GM12864 (cell line): ENCODE measurements at regions not wholly inside any gene's neighbourhood (a gene's known extent, or its start where the extent isn't known, plus 50 kb on each side); places are given as distances from the start of the nearest gene placed in this dataset.
"Not testable (repeated sequence)": the region's sequence is repeated elsewhere in the genome, so short reads cannot be mapped to it uniquely, and the experiment has no call there.

Experiments used
- DNase-seq: peaks from one replicate; pipeline ENCODE4 v3.0.0-alpha.2; 2011; ENCODE audit warnings: low read depth
- H3K4me3 ChIP-seq: 2 replicates; pipeline ENCODE4 v1.5.1; 2011; ENCODE audit warnings: mild to moderate bottlenecking, low read depth, low read length, control low read depth
- TF ChIP-seq, protein P1 (sequence below): IDR thresholded peaks from 2 replicates; pipeline ENCODE4 v1.5.1; 2011; ENCODE audit warnings: low read depth, mild to moderate bottlenecking, moderate library complexity, low read length, control low read depth, inconsistent platforms; ENCODE audit errors: missing control alignments

DNA sequence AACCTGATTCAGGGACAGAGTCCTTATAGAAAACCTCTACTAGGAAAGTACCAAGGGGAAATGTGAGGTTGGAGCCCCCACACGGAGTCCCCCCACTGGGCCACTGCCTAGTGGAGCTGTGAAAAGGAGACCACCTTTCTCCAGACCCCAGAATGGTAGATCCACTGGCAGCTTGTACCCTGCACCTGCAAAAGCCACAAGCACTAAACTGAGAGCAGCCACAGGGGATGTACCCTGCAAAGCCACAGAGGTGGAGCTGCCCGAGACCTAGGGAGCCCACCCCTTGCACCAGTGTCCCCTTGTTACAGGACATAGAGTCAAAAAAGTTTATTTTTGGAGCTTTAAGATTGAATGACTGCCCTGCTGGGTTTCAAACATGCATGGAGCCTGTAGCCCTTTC, 87.2 kb upstream of the KCNMA1 start:
- TF ChIP-seq, protein P1, sequence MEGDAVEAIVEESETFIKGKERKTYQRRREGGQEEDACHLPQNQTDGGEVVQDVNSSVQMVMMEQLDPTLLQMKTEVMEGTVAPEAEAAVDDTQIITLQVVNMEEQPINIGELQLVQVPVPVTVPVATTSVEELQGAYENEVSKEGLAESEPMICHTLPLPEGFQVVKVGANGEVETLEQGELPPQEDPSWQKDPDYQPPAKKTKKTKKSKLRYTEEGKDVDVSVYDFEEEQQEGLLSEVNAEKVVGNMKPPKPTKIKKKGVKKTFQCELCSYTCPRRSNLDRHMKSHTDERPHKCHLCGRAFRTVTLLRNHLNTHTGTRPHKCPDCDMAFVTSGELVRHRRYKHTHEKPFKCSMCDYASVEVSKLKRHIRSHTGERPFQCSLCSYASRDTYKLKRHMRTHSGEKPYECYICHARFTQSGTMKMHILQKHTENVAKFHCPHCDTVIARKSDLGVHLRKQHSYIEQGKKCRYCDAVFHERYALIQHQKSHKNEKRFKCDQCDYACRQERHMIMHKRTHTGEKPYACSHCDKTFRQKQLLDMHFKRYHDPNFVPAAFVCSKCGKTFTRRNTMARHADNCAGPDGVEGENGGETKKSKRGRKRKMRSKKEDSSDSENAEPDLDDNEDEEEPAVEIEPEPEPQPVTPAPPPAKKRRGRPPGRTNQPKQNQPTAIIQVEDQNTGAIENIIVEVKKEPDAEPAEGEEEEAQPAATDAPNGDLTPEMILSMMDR = no peak
- no peak for DNase-seq
- no peak overlapping the region for H3K4me3 ChIP-seq

DNA sequence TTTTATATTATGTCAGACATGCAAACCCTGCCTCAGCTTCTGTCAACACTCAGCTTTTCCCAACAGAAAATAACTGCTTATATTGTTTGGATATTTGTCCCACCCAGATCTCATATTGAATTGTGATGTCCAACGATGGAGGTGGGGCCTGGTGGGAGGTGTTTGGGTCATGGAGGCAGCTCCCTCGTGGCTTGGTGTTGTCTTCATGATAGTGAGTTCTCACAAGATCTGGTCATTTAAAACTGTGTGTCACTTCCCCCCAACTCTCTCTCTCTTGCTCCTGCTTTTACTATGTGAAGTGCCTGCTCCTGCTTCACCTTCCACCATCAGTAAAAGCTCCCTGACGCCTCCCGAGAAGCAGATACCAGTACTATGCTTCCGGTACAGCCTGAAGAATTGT, 85.8 kb upstream of the KCNMA1 start:
- no peak overlapping the region for H3K4me3 ChIP-seq
- DNase-seq = no peak
- TF ChIP-seq, protein P1 = no peak

DNA sequence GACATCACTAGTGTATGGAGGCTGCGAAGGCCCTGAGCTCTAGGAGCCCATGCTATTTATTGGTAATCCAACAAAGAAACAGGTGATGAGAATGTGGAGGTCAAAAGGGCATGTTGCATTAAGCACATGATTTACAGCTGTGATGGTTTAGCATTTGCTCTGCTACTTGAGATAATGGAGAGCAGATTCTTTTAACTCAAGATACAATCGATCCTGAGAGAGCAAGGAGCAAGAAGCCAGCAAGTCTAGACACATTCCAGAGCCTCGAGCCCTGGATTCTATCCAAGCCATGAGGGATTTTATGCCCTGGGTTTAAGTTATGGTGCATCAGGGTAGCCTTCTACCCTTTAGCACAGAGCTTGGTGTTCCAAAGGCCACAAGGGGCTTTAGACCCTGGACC, 85.3 kb upstream of the KCNMA1 start:
- not testable (repeated sequence) for H3K4me3 ChIP-seq, DNase-seq

DNA sequence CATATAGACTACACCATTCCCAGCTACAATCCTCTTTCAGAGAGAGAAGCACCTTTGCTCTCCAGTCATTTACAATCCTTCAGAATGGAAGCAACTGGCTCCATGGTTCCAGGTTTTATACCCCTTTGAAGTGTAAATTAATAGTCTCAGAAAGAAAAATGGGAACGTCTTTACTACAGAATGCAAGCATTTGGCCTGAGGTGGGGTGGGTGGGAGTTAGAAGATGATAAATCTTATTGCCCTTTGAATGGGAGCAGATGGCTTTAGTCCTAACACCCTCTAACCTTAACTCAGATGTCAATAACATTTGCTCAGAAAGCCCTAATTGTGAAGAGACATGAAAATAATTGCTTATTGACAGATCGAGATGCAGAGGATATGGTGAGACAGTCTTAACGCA, 84.2 kb upstream of the KCNMA1 start:
- H3K4me3 ChIP-seq = no peak overlapping the region
- no peak for DNase-seq
- TF ChIP-seq, protein P1 = no peak

DNA sequence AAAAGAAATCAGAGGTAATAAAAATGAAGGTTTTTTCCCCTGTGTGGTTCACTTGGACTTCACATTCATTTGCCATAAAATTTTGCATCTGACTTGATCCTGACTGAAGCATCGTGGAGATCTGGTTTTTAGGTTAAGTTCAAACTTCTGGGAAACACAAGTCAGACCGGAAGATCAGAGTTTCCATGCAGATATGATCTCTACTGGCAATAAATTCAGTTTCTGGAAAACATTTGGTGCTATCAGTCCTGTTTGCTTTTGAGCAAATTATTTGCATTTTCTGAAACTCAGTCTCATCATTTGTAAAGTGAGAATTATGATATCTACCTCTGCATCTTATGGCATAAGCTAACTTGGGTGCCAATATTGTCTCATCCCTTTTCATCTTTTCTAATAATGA, 81.3 kb upstream of the KCNMA1 start:
- TF ChIP-seq, protein P1 = no peak

DNA sequence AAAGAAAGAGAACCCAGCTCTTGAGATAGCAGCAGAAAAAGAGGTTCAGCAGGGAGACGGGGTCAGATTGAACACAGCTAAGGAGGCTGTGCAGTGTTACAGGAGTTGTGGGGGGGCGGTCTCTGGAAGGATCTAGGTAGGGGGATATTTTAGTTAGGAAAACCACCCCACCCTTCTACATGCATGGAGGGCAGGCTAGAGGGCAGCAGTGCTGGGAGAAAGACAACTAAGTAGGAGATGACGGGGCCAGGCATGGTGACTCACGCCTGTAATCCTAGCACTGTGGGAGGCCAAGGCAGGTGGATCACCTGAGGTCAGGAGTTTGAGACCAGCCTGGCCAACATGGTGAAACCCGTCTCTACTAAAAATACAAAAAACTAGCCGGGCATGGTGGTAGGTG, 80.7 kb upstream of the KCNMA1 start:
- H3K4me3 ChIP-seq, DNase-seq: not testable (repeated sequence)

More for the DNA sequence above, 81.3 kb upstream of the KCNMA1 start:
- DNase-seq = no peak
- no peak overlapping the region for H3K4me3 ChIP-seq

DNA sequence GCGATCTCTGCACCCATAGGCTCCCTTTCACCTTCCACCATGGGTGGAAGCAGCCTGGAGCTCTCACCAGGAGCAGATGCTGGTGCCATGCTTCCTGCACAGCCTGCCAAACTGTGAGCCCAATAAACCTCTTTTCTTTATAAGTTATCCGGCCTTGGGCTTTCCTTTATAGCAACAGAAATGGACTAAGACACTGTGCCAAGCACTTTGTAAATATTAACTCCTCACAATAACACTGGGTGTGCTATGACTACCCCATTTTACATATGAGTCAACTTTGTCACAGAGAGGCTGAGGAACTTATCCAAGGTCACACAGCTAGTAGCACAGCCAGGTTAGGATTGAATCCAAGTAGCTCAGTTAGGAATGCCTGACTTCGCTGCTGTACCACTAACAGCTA, 79.7 kb upstream of the KCNMA1 start:
- TF ChIP-seq, protein P1 = no peak
- DNase-seq = no peak
- no peak overlapping the region for H3K4me3 ChIP-seq

DNA sequence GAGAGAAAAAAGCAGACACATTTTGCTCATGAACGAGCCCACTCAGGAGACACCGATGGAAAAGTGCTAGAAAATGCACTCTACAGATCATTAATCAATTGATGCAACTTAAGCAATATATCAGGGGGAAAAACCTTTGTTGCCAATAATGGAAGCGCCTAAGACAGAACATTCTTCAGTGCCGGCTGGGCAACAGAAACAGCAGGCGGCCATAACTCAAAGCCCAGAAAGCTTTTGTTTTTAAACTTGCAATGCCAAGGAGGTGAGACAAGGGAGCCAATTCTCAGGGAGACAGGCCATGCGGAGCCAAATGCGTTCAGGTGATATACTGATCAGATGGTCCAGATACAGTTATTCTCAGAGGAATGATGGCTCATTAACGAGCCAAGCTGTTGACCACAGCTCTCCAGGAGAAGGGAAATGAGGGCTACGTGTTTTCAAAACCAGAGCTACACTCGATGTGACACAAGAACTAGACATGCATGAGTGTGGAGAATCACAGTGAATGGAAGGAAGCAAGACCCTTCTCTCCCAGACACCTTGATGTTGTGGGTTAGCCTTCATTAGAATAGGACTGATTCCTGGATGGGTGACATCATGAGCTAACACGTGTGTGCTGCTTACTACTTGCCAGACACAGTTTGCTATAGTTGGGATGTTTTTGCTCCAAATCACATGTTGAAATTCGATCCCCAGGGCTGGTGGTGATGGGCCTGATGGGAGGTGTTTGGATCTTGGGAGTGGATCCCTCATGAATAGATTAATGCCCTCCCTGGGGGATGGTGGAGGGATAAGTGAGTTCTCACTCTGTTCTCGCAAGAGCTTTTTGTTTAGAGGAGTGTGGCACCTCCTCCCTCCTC, 79.1 kb upstream of the KCNMA1 start:
- DNase-seq = no peak
- no peak overlapping the region for H3K4me3 ChIP-seq
- TF ChIP-seq, protein P1 = no peak
